ENCODE measurements at regions not wholly inside any gene's neighbourhood (a gene's known extent, or its start where the extent isn't known, plus 50 kb on each side); places are given as distances from the start of the nearest gene placed in this dataset.

- no peak overlapping the region for H2BK120ac ChIP-seq (ENCODE audit: low read depth, low read length, poor library complexity, severe bottlenecking)
- H3K56ac ChIP-seq (ENCODE audit: insufficient read length, low read depth, low read length) = no peak overlapping the region
- no peak overlapping the region for H3K14ac ChIP-seq (ENCODE audit: insufficient read depth, low read length)
- H3K23ac ChIP-seq (ENCODE audit: insufficient read length, low read depth, low read length) = no peak overlapping the region
- no peak for TF ChIP-seq CTCF (conservative IDR thresholded peaks at IDR 0.05)
- H3K18ac ChIP-seq (ENCODE audit: insufficient read length, low read depth, low read length) = no peak overlapping the region
- no peak for DNase-seq
- no peak overlapping the region for H2AK5ac ChIP-seq (ENCODE audit: insufficient read length, low read length)
- peak overlapping the region in 1 of 3 experiments; percentile 78; a peak in 1 of 7 replicates for H3K27ac Mint-ChIP-seq
- H3K4me1 ChIP-seq (ENCODE audit: insufficient read depth, low read length) = peaks cover 8% of the 10 kb centered on the region; the same call in 1 of the 2 replicates
- no peak overlapping the region for H3K9ac ChIP-seq (ENCODE audit: extremely low read depth, insufficient read length, low read length)
- H3K27me3 Mint-ChIP-seq (ENCODE audit: low read depth) = peaks cover 2% of the 10 kb centered on the region; the same call in 1 of the 2 replicates
- no peak overlapping the region for H3K4ac ChIP-seq (ENCODE audit: low read depth, low read length)
- no peaks in the 10 kb centered on the region for H4K20me1 ChIP-seq (ENCODE audit: control insufficient read depth, insufficient read depth, insufficient read length)
- H3K27me3 ChIP-seq (ENCODE audit: insufficient read depth, low read length) = no peaks in the 10 kb centered on the region
- H3K4me2 ChIP-seq (ENCODE audit: insufficient read depth, insufficient read length, low read length) = no peak overlapping the region
- H3K79me1 ChIP-seq (ENCODE audit: insufficient read depth, low read depth, low read length, poor library complexity, severe bottlenecking) = no peaks in the 10 kb centered on the region
- H4K5ac ChIP-seq (ENCODE audit: insufficient read length, low read depth, low read length) = no peak overlapping the region
- H3K27ac ChIP-seq (ENCODE audit: insufficient read length, low read depth, low read length) = no peak overlapping the region
- H3K9me3 Mint-ChIP-seq = no peaks in the 10 kb centered on the region; a peak in 1 of 5 replicates
- no peak overlapping the region for H4K8ac ChIP-seq (replicated peaks; ENCODE audit: insufficient read length, low read depth, low read length)
- H2BK20ac ChIP-seq (ENCODE audit: low read depth, low read length, poor library complexity, severe bottlenecking) = no peak overlapping the region
- no peak overlapping the region for H3K4me3 Mint-ChIP-seq
- H2BK15ac ChIP-seq (ENCODE audit: low read depth, low read length) = no peak overlapping the region
- H2AFZ ChIP-seq (ENCODE audit: low read length) = no peak overlapping the region
- H3T11ph ChIP-seq (ENCODE audit: low read length) = no peak overlapping the region
- no peaks in the 10 kb centered on the region for H3K79me2 ChIP-seq (ENCODE audit: insufficient read depth, low read length)
- H3K9me3 ChIP-seq (ENCODE audit: control insufficient read depth, low read depth, low read length) = no peaks in the 10 kb centered on the region
- peaks cover 0 to 2% (median 0%) of the 10 kb centered on the region in 3 experiments; a peak in 2 of 7 replicates for H3K36me3 Mint-ChIP-seq (ENCODE audit: insufficient read depth in 1 of 3, low read depth in 3 of 3)
- no CpG with 5 or more reads among the region's 4 CpGs for WGBS (ENCODE audit: extremely low coverage, insufficient read length, low lambda C conversion rate)
- H2BK5ac ChIP-seq (ENCODE audit: insufficient read length, low read length) = no peak overlapping the region
- H3K23me2 ChIP-seq (ENCODE audit: insufficient read length, low read depth, low read length, poor library complexity, severe bottlenecking) = no peaks in the 10 kb centered on the region
- no peak overlapping the region for H4K91ac ChIP-seq (ENCODE audit: insufficient read length, low read depth, low read length)
- peaks cover 33 to 41% of the 10 kb centered on the region in 2 experiments for H3K4me1 Mint-ChIP-seq
- no peak overlapping the region for H2BK12ac ChIP-seq (ENCODE audit: insufficient read length, low read depth, low read length)
Observed at GRCh38 chr1:60904099-60904851, 178.1 kb upstream of the NFIA start.
